ENCODE measurements at regions not wholly inside any gene's neighbourhood (a gene's known extent, or its start where the extent isn't known, plus 50 kb on each side); places are given as distances from the start of the nearest gene placed in this dataset.

GRCh38 chr6:56845032-56845431 is 109.9 kb upstream of the BEND6 start:
- H3K27ac Mint-ChIP-seq, result no peak overlapping the region
- H3K4me3 Mint-ChIP-seq, result no peak overlapping the region
- intact Hi-C loops (cut with micrococcal nuclease), result loop anchor here (2.0 kb wide), 2 partner anchors 250 to 486 kb away; no protein-coding TSS in a partner anchor
- H3K9me3 Mint-ChIP-seq, result no peaks in the 10 kb centered on the region
- peaks cover 41% of the 10 kb centered on the region for H3K27me3 Mint-ChIP-seq
- ChIA-PET POLR2A (no interaction called here), CTCF (no interaction called here)
- H3K36me3 Mint-ChIP-seq, result no peaks in the 10 kb centered on the region
- H3K4me1 Mint-ChIP-seq (ENCODE audit: low read depth), result peaks cover 7% of the 10 kb centered on the region
- DNase-seq, result no peak

- CTCF ChIA-PET, result interaction anchor here (0.7 kb wide), 1 partner anchor 128 kb away, joined by 3 read pairs; no protein-coding TSS in a partner anchor
- H3K4me1 Mint-ChIP-seq (ENCODE audit: low read depth), result peaks cover 7% of the 10 kb centered on the region
- H3K27ac Mint-ChIP-seq, result no peak overlapping the region
- POLR2A ChIA-PET, result no interaction called here
- H3K4me3 Mint-ChIP-seq, result peak overlapping the region; percentile 70
- no peaks in the 10 kb centered on the region for H3K36me3 Mint-ChIP-seq
- peak; percentile 76 for DNase-seq
- intact Hi-C loops (cut with micrococcal nuclease), result loop anchor here (2.0 to 5.0 kb wide), 3 partner anchors 91 to 485 kb away; no protein-coding TSS in a partner anchor
- peaks cover 37% of the 10 kb centered on the region for H3K27me3 Mint-ChIP-seq
- no peaks in the 10 kb centered on the region for H3K9me3 Mint-ChIP-seq
Measured at GRCh38 chr6:56843476-56844349, 111.2 kb upstream of the BEND6 start.

GRCh38 chr6:56842686-56843475 is 112.0 kb upstream of the BEND6 start:
- H3K27me3 Mint-ChIP-seq, result peaks cover 39% of the 10 kb centered on the region
- peak overlapping the region; percentile 77 for H3K4me3 Mint-ChIP-seq
- H3K9me3 Mint-ChIP-seq, result no peaks in the 10 kb centered on the region
- CTCF ChIA-PET, result no interaction called here
- POLR2A ChIA-PET, result no interaction called here
- peak; percentile 11 for DNase-seq
- H3K36me3 Mint-ChIP-seq, result no peaks in the 10 kb centered on the region
- peak overlapping the region; percentile 28 for H3K27ac Mint-ChIP-seq
- peaks cover 7% of the 10 kb centered on the region for H3K4me1 Mint-ChIP-seq (ENCODE audit: low read depth)
- intact Hi-C loops (cut with micrococcal nuclease), result loop anchor here (5.0 kb wide), 1 partner anchor 91 kb away; no protein-coding TSS in a partner anchor

- intact Hi-C loops (cut with micrococcal nuclease), result loop anchor here (5.0 kb wide), 1 partner anchor 89 kb away; no protein-coding TSS in a partner anchor
- H3K27me3 Mint-ChIP-seq, result peaks cover 41% of the 10 kb centered on the region
- CTCF ChIA-PET, result no interaction called here
Measured at GRCh38 chr6:56841751-56842150, 113.2 kb upstream of the BEND6 start.

GRCh38 chr6:56841381-56841749 is 113.5 kb upstream of the BEND6 start:
- intact Hi-C loops (cut with micrococcal nuclease), result loop anchor here (5.0 kb wide), 1 partner anchor 89 kb away; no protein-coding TSS in a partner anchor
- Mint-ChIP-seq H3K4me3 (no peak overlapping the region), H3K9me3 (no peaks in the 10 kb centered on the region), H3K27ac (no peak overlapping the region), H3K36me3 (no peaks in the 10 kb centered on the region), H3K27me3 (peaks cover 41% of the 10 kb centered on the region), H3K4me1 (ENCODE audit: low read depth) (peaks cover 7% of the 10 kb centered on the region)
- ChIA-PET CTCF (no interaction called here), POLR2A (no interaction called here)
- no peak for DNase-seq

More at GRCh38 chr6:56841751-56842150, 113.2 kb upstream of the BEND6 start:
- no peak for DNase-seq
- Mint-ChIP-seq H3K4me3 (no peak overlapping the region), H3K9me3 (no peaks in the 10 kb centered on the region), H3K27ac (no peak overlapping the region), H3K36me3 (no peaks in the 10 kb centered on the region), H3K4me1 (ENCODE audit: low read depth) (peaks cover 7% of the 10 kb centered on the region)
- POLR2A ChIA-PET, result no interaction called here

GRCh38 chr6:56840467-56841380 is 114.2 kb upstream of the BEND6 start:
- Mint-ChIP-seq H3K27me3 (peaks cover 41% of the 10 kb centered on the region), H3K9me3 (no peaks in the 10 kb centered on the region), H3K36me3 (no peaks in the 10 kb centered on the region), H3K4me1 (ENCODE audit: low read depth) (peaks cover 7% of the 10 kb centered on the region), H3K27ac (no peak overlapping the region), H3K4me3 (no peak overlapping the region)
- POLR2A ChIA-PET, result no interaction called here
- CTCF ChIA-PET, result no interaction called here
- intact Hi-C loops (cut with micrococcal nuclease), result loop anchor here (5.0 kb wide), 1 partner anchor 88 kb away; no protein-coding TSS in a partner anchor
- DNase-seq, result no peak

GRCh38 chr6:56839533-56840183 is 115.2 kb upstream of the BEND6 start:
- no peak for DNase-seq
- intact Hi-C loops (cut with micrococcal nuclease), result loop anchor here (5.0 kb wide), 1 partner anchor 87 kb away; no protein-coding TSS in a partner anchor
- Mint-ChIP-seq H3K36me3 (no peaks in the 10 kb centered on the region), H3K9me3 (no peaks in the 10 kb centered on the region), H3K27me3 (peaks cover 35% of the 10 kb centered on the region), H3K27ac (no peak overlapping the region), H3K4me3 (no peak overlapping the region), H3K4me1 (ENCODE audit: low read depth) (peaks cover 7% of the 10 kb centered on the region)
- POLR2A ChIA-PET, result no interaction called here
- CTCF ChIA-PET, result no interaction called here

- CTCF ChIA-PET, result no interaction called here
- POLR2A ChIA-PET, result no interaction called here
- intact Hi-C loops (cut with micrococcal nuclease), result no loop called here
- Mint-ChIP-seq H3K9me3 (no peaks in the 10 kb centered on the region), H3K27me3 (peaks cover 34% of the 10 kb centered on the region), H3K4me3 (no peak overlapping the region), H3K4me1 (ENCODE audit: low read depth) (peaks cover 7% of the 10 kb centered on the region), H3K36me3 (no peaks in the 10 kb centered on the region), H3K27ac (no peak overlapping the region)
- DNase-seq, result no peak
Measured at GRCh38 chr6:56838965-56839364, 115.9 kb upstream of the BEND6 start.

GRCh38 chr6:56838016-56838555 is 116.8 kb upstream of the BEND6 start:
- peaks cover 7% of the 10 kb centered on the region for H3K4me1 Mint-ChIP-seq (ENCODE audit: low read depth)
- POLR2A ChIA-PET, result no interaction called here
- no peak overlapping the region for H3K27ac Mint-ChIP-seq
- no peaks in the 10 kb centered on the region for H3K9me3 Mint-ChIP-seq
- DNase-seq, result no peak
- peaks cover 33% of the 10 kb centered on the region for H3K27me3 Mint-ChIP-seq
- no peak overlapping the region for H3K4me3 Mint-ChIP-seq
- CTCF ChIA-PET, result no interaction called here
- intact Hi-C loops (cut with micrococcal nuclease), result no loop called here
- no peaks in the 10 kb centered on the region for H3K36me3 Mint-ChIP-seq

GRCh38 chr6:56837322-56837894 is 117.5 kb upstream of the BEND6 start:
- H3K36me3 Mint-ChIP-seq, result no peaks in the 10 kb centered on the region
- peaks cover 29% of the 10 kb centered on the region for H3K27me3 Mint-ChIP-seq
- no peaks in the 10 kb centered on the region for H3K9me3 Mint-ChIP-seq
- H3K4me1 Mint-ChIP-seq (ENCODE audit: low read depth), result no peaks in the 10 kb centered on the region
- no peak overlapping the region for H3K27ac Mint-ChIP-seq
- ChIA-PET POLR2A (no interaction called here), CTCF (no interaction called here)
- no peak overlapping the region for H3K4me3 Mint-ChIP-seq
- no peak for DNase-seq
- intact Hi-C loops (cut with micrococcal nuclease), result no loop called here

GRCh38 chr6:56835612-56836011 is 119.3 kb upstream of the BEND6 start:
- H3K27ac Mint-ChIP-seq, result no peak overlapping the region
- H3K27me3 Mint-ChIP-seq, result peaks cover 21% of the 10 kb centered on the region
- no peak overlapping the region for H3K4me3 Mint-ChIP-seq
- H3K36me3 Mint-ChIP-seq, result no peaks in the 10 kb centered on the region
- no peaks in the 10 kb centered on the region for H3K4me1 Mint-ChIP-seq (ENCODE audit: low read depth)
- intact Hi-C loops (cut with micrococcal nuclease), result no loop called here
- ChIA-PET CTCF (interaction anchor here (1.4 kb wide), 1 partner anchor 69 kb away, joined by 3 read pairs; no protein-coding TSS in a partner anchor), POLR2A (no interaction called here)
- no peaks in the 10 kb centered on the region for H3K9me3 Mint-ChIP-seq
- no peak for DNase-seq
